Muscle of back (tissue), 3 donors: ENCODE measurements at regions not wholly inside any gene's neighbourhood (a gene's known extent, or its start where the extent isn't known, plus 50 kb on each side); places are given as distances from the start of the nearest gene placed in this dataset.

Experiments
- DNase-seq, 3 donors: peaks; one replicate each; pipeline versions ENCODE4 v3.0.0 to v3.0.0-alpha.2; 2013

- DNase-seq, result no peak
These were observed 52.5 kb upstream of the C11orf58 start for GRCh38 chr11:16685914-16686313.

GRCh38 chr11:16678466-16679116 lies 59.9 kb upstream of the C11orf58 start:
- DNase-seq, result no peak

- no peak for DNase-seq
These were observed 68.5 kb upstream of the C11orf58 start for GRCh38 chr11:16669799-16670415.

- peak in 1 of 3 donors; percentile 4 for DNase-seq
These were observed 105.9 kb upstream of the C11orf58 start for GRCh38 chr11:16632295-16633200.

- no peak for DNase-seq
These were observed 107.8 kb upstream of the C11orf58 start for GRCh38 chr11:16630651-16631050.

- DNase-seq, result no peak
These were observed 120.0 kb upstream of the C11orf58 start for GRCh38 chr11:16618431-16618830.

GRCh38 chr11:16615480-16615879 lies 123.0 kb upstream of the C11orf58 start:
- no peak for DNase-seq

GRCh38 chr11:16613512-16614381 lies 124.7 kb upstream of the C11orf58 start:
- peak; percentile 85 to 95 (median 91) for DNase-seq

GRCh38 chr11:16613262-16613511 lies 125.3 kb upstream of the C11orf58 start:
- DNase-seq, result no peak

GRCh38 chr11:16612566-16613261 lies 125.7 kb upstream of the C11orf58 start:
- peak; percentile 22 to 81 (median 57) for DNase-seq

GRCh38 chr11:16611926-16612565 lies 126.4 kb upstream of the C11orf58 start:
- peak in 1 of 3 donors; percentile 26 for DNase-seq

GRCh38 chr11:16611401-16611921 lies 127.0 kb upstream of the C11orf58 start:
- DNase-seq, result peak in 2 of 3 donors; percentile 25 to 65

- DNase-seq, result no peak
These were observed 127.6 kb upstream of the C11orf58 start for GRCh38 chr11:16610738-16611388.

- no peak for DNase-seq
These were observed 128.2 kb upstream of the C11orf58 start for GRCh38 chr11:16610213-16610737.

GRCh38 chr11:16609769-16610168 lies 128.7 kb upstream of the C11orf58 start:
- DNase-seq, result no peak

- DNase-seq, result peak; percentile 81 to 93 (median 85)
These were observed 130.5 kb upstream of the C11orf58 start for GRCh38 chr11:16607675-16608644.

- DNase-seq, result peak; percentile 49 to 85 (median 64)
These were observed 131.4 kb upstream of the C11orf58 start for GRCh38 chr11:16606784-16607674.
